Activated CD8-positive, alpha-beta memory T cell treated with anti-CD3 and anti-CD28 coated beads, Interleukin-2, amount 10 ng/mL, durations not matched to agents 7 days and 5 days (primary cell): ENCODE measurements at regions not wholly inside any gene's neighbourhood (a gene's known extent, or its start where the extent isn't known, plus 50 kb on each side); places are given as distances from the start of the nearest gene placed in this dataset.

Experiments
- ATAC-seq: fragments of 150-1000 bp; cut with Tn5 transposase; one replicate; pipeline ENCODE4 v1.10.0; 2021; ENCODE audit warnings: moderate library complexity
- CTCF ChIA-PET: fragments of 350-600 bp; sonication (Branson Sonifier 250); formaldehyde crosslinking; loops from one replicate; lab custom pipeline; 2021; ENCODE audit warnings: antibody characterized with exemption; lab: Charles Lee
- DNase-seq: peaks from one replicate; pipeline ENCODE4 v3.0.0-alpha.2; 2020
- H3K27ac Mint-ChIP-seq: one replicate; pipeline ENCODE4 v1.8.0; 2021; ENCODE audit warnings: mild to moderate bottlenecking, mixed read lengths
- H3K27me3 Mint-ChIP-seq: one replicate; pipeline ENCODE4 v1.8.0; 2021; ENCODE audit warnings: mixed read lengths
- H3K36me3 Mint-ChIP-seq: one replicate; pipeline ENCODE4 v1.8.0; 2021; ENCODE audit warnings: mild to moderate bottlenecking, mixed read lengths
- H3K4me1 Mint-ChIP-seq: one replicate; pipeline ENCODE4 v1.8.0; 2021; ENCODE audit warnings: mixed read lengths
- H3K4me3 Mint-ChIP-seq: one replicate; pipeline ENCODE4 v1.8.0; 2021; ENCODE audit warnings: mild to moderate bottlenecking, moderate library complexity, mixed read lengths
- H3K9me3 Mint-ChIP-seq: one replicate; pipeline ENCODE4 v1.8.0; 2022; ENCODE audit warnings: low read depth, mixed read lengths

DNA sequence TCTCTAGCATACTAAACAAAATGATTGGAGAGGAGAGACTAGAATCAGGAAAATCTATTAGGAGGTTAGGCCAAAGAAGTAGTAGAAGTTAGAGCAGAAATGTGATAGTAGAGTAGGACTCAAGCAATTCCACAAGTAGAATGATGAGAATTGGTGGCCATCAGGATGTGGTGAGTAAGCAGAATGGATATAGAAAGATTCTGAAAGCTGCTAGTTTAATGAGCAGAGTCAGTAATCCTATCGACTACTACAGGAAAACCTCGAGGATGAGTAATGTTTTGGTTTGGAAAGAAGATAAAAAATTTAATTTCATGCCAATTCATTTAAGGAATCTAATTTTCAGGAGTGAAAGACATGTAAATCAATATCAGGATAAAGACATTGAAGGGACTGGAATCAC lies 648.3 kb upstream of the PHF14 start:
- H3K9me3 Mint-ChIP-seq: peaks cover 2% of the 10 kb centered on the region
- H3K36me3 Mint-ChIP-seq: no peaks in the 10 kb centered on the region
- H3K27ac Mint-ChIP-seq: no peak overlapping the region
- CTCF ChIA-PET: no interaction called here
- DNase-seq (no peak), ATAC-seq (no peak)
- no peaks in the 10 kb centered on the region for H3K4me1 Mint-ChIP-seq
- no peaks in the 10 kb centered on the region for H3K27me3 Mint-ChIP-seq
- H3K4me3 Mint-ChIP-seq: no peak overlapping the region

DNA sequence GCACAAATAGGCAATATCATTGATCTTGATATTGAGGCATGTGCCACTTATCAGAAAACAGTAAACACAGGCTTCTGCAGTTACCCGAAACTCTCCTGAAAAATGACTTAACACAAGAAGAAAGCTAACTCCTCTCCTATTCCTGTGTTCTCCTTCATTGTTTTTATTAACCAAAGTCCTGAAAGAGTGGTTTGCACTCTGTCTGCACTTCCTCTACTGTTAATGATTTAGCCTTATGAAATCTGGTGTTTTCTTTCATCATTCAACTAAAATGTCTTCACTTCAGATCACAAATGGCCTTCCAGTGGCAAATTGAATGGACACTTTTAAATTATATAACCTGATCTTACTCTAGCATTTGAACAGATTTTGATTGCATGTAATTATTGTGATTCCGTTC lies 630.6 kb upstream of the PHF14 start:
- Mint-ChIP-seq H3K4me1 (no peaks in the 10 kb centered on the region), H3K4me3 (no peak overlapping the region), H3K36me3 (no peaks in the 10 kb centered on the region), H3K9me3 (peaks cover 5% of the 10 kb centered on the region), H3K27me3 (no peaks in the 10 kb centered on the region), H3K27ac (no peak overlapping the region)
- DNase-seq (no peak), ATAC-seq (no peak)
- CTCF ChIA-PET: no interaction called here

DNA sequence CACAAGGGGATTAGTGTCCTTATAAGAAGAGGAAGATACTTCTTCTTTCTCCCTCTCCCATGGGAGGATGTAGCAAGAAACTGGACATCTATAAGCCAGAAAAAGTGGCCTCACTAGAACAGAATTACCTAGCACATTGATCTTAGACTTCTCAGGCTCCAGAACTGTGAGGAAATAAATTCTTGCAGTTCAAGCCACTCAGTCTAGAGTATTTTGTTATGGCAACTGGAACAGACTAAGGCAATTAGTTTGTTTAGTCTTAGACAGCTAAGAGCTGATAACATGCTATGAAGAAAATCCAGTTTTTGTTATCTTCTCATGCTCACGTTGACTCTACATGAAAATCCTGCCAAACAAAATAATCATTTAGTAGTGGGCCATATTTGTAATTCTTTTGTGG lies 627.6 kb upstream of the PHF14 start:
- Mint-ChIP-seq H3K27me3 (no peaks in the 10 kb centered on the region), H3K4me3 (no peak overlapping the region), H3K4me1 (no peaks in the 10 kb centered on the region), H3K27ac (no peak overlapping the region), H3K36me3 (no peaks in the 10 kb centered on the region), H3K9me3 (peaks cover 2% of the 10 kb centered on the region)
- no peak for DNase-seq
- ATAC-seq: no peak
- CTCF ChIA-PET: no interaction called here

DNA sequence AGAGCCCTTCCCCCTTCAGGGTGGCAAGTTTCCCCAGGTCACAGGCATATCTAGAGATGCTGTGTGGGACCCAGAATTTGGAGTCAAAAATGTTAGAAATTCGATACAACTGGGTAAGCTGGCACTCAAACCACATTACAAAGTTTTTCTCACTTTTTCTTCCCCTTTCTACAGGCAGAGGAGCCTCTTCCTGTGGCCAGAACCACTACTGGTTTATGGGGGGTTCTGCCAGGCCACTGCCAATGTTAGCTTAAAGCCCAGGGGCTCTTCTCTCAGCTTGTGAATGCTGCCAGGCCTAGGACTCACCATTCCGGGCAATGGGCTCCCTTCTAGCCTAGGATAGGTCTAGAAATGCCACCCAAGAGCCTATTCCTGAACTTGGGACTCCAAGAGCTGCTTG lies 617.9 kb upstream of the PHF14 start:
- Mint-ChIP-seq H3K9me3 (peaks cover 9% of the 10 kb centered on the region), H3K4me1 (no peaks in the 10 kb centered on the region), H3K4me3 (no peak overlapping the region), H3K27ac (no peak overlapping the region), H3K27me3 (no peaks in the 10 kb centered on the region), H3K36me3 (no peaks in the 10 kb centered on the region)
- CTCF ChIA-PET: no interaction called here
- DNase-seq: no peak
- ATAC-seq: no peak

DNA sequence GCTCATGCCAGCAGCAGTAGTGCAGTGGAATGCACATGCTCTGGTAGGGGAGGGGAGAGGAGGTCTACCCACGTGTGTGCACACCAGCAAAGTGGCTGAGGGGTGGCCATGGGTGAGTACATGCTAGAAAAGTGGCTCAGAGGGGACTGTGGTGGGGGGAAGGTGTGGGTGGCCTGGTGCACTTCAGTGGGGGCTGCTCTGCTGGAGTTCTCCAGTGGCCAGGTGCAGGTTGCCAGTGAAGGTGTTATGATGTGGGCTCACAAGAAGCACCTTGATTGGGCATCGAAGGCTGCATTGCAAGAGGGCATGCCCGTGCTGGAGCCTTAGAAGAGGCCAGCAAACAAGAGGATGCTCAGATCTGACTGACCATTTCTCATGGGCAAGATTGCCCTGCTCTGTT lies 613.6 kb upstream of the PHF14 start:
- no peak overlapping the region for H3K27ac Mint-ChIP-seq
- no peak overlapping the region for H3K4me3 Mint-ChIP-seq
- DNase-seq (no peak), ATAC-seq (no peak)
- no peaks in the 10 kb centered on the region for H3K36me3 Mint-ChIP-seq
- H3K9me3 Mint-ChIP-seq: peaks cover 8% of the 10 kb centered on the region
- no peaks in the 10 kb centered on the region for H3K27me3 Mint-ChIP-seq
- CTCF ChIA-PET: no interaction called here
- H3K4me1 Mint-ChIP-seq: no peaks in the 10 kb centered on the region

DNA sequence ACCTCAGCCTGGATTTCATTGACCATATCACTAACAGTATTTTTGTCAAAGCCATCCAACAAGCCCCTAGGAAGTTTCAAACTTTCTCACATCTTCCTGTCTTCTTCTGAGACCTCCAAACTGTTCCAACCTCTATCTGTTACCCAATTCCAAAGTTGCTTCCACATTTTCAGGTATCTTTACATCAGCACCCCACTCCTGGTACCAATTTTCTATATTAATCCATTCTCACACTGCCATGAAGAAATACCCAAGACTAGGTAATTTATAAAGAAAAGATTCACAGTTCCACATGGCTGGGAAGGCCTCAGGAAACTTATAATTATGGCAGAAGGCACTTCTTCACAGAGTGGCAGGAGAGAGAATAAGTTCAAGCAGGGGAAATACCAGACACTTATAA lies 571.9 kb upstream of the PHF14 start:
- no peaks in the 10 kb centered on the region for H3K4me1 Mint-ChIP-seq
- DNase-seq: no peak
- CTCF ChIA-PET: no interaction called here

DNA sequence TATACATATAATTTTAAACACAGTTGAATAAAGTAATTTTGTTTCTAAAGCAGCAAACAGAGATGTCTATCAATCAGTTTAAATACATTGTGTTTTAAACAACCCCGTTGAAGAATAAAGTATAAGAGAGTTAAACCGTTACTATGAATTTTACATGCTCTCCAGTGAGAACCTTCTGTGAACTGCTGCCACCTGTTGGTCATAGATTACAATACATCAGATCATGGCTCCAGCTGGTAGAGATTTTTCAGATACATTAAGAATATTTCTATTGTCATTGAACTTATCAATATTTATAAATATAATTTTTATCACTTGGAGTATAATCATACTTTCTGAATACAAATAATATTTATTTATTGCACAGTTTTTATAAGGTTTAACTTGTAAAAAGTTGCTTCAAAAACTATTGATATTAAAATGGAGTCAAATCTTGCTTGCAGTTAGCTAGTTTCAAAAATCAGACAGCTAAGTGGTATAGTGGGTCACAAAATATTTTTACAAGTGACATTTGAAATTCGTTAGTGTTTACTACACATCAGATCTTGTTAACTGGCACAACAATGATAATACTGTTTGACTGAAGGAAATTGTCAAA lies 561.2 kb upstream of the PHF14 start:
- no peak for DNase-seq
- H3K9me3 Mint-ChIP-seq: no peaks in the 10 kb centered on the region
- H3K27me3 Mint-ChIP-seq: no peaks in the 10 kb centered on the region
- H3K4me3 Mint-ChIP-seq: no peak overlapping the region
- CTCF ChIA-PET: interaction anchor here (1.3 to 1.5 kb wide), 2 partner anchors 9 to 20 kb away, joined by 3 to 4 read pairs; no protein-coding TSS in a partner anchor
- no peaks in the 10 kb centered on the region for H3K36me3 Mint-ChIP-seq
- H3K4me1 Mint-ChIP-seq: no peaks in the 10 kb centered on the region
- no peak for ATAC-seq
- H3K27ac Mint-ChIP-seq: no peak overlapping the region

More for the DNA sequence above, 571.9 kb upstream of the PHF14 start:
- Mint-ChIP-seq H3K27ac (no peak overlapping the region), H3K36me3 (no peaks in the 10 kb centered on the region), H3K27me3 (no peaks in the 10 kb centered on the region), H3K4me3 (no peak overlapping the region), H3K9me3 (peaks cover 8% of the 10 kb centered on the region)
- no peak for ATAC-seq

DNA sequence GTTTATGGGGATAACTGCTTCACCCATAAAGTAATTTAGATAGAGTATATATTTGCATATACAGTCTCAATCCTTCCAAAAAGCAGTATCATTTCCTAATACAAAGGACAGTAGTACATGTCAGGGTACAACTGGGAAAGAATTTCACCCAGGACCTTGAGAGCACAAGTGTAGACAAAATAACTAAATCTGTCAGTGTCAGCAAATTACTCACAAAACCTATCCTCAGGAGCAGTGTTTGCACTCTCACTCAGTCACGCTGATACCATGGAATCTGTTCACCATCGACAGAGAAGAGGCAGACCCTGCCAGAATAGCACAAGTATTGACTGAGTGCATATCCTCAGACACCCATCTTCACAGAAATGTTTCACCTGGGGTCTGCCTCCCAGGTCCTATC lies 554.7 kb upstream of the PHF14 start:
- Mint-ChIP-seq H3K9me3 (no peaks in the 10 kb centered on the region), H3K4me1 (no peaks in the 10 kb centered on the region), H3K4me3 (no peak overlapping the region), H3K36me3 (no peaks in the 10 kb centered on the region), H3K27me3 (no peaks in the 10 kb centered on the region), H3K27ac (no peak overlapping the region)
- CTCF ChIA-PET: no interaction called here
- no peak for ATAC-seq
- DNase-seq: no peak

DNA sequence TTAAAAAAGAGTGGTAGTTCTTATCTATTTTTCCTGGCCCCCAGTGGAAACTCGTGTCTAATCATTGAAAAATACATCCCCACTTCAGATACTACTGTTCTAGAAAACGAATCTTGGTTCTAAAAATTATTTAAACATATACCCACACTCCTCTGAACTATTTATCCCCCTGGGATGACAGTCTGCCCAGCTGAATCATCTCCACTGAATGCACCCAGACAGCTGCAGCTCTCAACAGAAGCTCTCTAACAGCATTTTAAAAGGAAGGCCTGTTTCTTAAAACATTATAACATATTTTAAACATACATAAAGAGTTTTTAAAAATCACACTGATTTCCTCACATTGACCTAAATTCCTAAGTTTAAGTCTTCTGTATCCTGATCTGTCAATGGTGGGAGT lies 544.6 kb upstream of the PHF14 start:
- no peak overlapping the region for H3K27ac Mint-ChIP-seq
- no peak overlapping the region for H3K4me3 Mint-ChIP-seq
- H3K36me3 Mint-ChIP-seq: no peaks in the 10 kb centered on the region
- CTCF ChIA-PET: no interaction called here
- H3K9me3 Mint-ChIP-seq: peaks cover 3% of the 10 kb centered on the region
- DNase-seq (no peak), ATAC-seq (no peak)
- no peaks in the 10 kb centered on the region for H3K4me1 Mint-ChIP-seq
- no peaks in the 10 kb centered on the region for H3K27me3 Mint-ChIP-seq

DNA sequence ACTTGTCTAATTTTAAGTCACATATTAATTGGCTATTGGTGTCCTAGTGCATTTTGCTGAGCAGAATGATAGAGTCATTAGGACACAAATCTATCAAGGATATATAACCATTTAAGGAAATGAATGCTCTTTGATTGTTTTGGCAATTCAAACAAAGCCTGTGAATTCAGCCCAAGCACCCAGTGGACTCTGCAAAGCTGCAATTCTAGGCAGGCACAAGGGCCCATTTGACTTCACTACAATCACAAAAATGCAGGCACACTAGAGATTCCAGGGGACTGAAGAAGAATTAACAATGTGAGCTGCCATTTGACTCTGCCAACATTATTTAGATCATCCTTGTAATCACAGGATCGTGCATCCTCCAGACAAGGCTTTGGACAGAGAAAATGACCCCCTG lies 544.2 kb upstream of the PHF14 start:
- H3K9me3 Mint-ChIP-seq: peaks cover 3% of the 10 kb centered on the region
- CTCF ChIA-PET: no interaction called here
- H3K4me3 Mint-ChIP-seq: no peak overlapping the region
- DNase-seq (no peak), ATAC-seq (no peak)
- H3K36me3 Mint-ChIP-seq: no peaks in the 10 kb centered on the region
- no peaks in the 10 kb centered on the region for H3K27me3 Mint-ChIP-seq
- no peaks in the 10 kb centered on the region for H3K4me1 Mint-ChIP-seq
- H3K27ac Mint-ChIP-seq: no peak overlapping the region

DNA sequence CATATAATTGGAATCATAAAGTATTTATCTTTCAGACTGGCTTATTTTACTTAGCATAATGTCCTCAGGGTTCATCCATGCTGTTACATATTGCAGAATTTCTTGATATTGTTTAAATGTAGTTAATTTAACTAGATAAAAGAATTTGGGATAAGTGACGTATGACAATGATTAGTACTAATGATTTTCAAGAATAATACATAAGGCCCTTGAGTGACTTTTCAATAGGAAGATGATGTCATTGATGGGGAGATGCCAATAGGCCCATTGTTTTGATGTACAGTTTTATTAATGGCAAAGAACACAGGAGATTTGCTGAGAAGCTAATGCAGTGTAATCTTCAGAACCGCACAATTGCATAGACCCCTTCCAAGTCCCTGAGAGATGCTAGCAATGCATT lies 537.4 kb upstream of the PHF14 start:
- H3K27me3 Mint-ChIP-seq: no peaks in the 10 kb centered on the region
- H3K9me3 Mint-ChIP-seq: peaks cover 10% of the 10 kb centered on the region
- DNase-seq: no peak
- no peaks in the 10 kb centered on the region for H3K36me3 Mint-ChIP-seq
- no peak overlapping the region for H3K4me3 Mint-ChIP-seq
- no peak for ATAC-seq
- H3K4me1 Mint-ChIP-seq: no peaks in the 10 kb centered on the region
- H3K27ac Mint-ChIP-seq: no peak overlapping the region
- CTCF ChIA-PET: no interaction called here

DNA sequence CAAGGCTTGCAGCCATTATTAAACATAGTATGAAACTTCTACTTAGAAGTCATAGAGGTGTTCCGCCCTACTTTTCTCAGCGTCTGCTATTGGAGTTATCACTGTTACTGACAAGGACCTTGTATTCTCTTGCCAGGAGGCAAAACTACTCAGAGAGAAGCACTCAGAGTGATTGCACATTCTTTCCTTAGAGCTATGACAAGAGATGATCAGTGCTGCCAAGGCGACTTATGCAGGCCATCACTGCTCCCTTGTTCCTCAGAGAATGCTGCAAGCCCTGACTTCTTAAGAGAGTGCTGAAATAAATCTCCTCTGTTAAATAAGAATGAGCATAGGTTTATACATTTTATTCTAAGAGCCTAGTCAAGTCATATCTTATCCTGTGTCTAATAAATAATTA lies 534.6 kb upstream of the PHF14 start:
- Mint-ChIP-seq H3K27me3 (no peaks in the 10 kb centered on the region), H3K27ac (no peak overlapping the region), H3K36me3 (no peaks in the 10 kb centered on the region), H3K9me3 (peaks cover 15% of the 10 kb centered on the region), H3K4me1 (no peaks in the 10 kb centered on the region), H3K4me3 (no peak overlapping the region)
- no peak for DNase-seq
- CTCF ChIA-PET: no interaction called here
- no peak for ATAC-seq

DNA sequence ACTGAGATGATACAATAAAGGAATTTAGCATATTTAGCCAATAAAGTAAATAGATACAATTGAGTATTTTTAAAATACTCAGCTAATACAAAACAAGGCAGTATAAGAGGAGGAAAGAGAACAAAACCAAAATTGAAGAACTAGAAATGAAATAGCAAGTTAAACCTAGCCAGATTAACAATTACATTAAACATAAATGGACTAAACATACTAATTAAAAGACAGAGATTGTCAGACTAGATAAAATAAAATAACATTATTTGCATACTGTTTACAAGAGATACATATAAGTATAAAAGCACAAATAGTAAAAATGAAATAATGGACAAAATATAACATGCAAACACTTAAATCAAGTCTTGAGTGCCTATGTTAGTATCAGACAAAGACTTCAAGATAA lies 517.7 kb upstream of the PHF14 start:
- no peaks in the 10 kb centered on the region for H3K36me3 Mint-ChIP-seq
- ATAC-seq (no peak), DNase-seq (no peak)
- no peak overlapping the region for H3K4me3 Mint-ChIP-seq
- H3K27me3 Mint-ChIP-seq: no peaks in the 10 kb centered on the region
- H3K27ac Mint-ChIP-seq: no peak overlapping the region
- CTCF ChIA-PET: no interaction called here
- H3K9me3 Mint-ChIP-seq: peaks cover 16% of the 10 kb centered on the region
- no peaks in the 10 kb centered on the region for H3K4me1 Mint-ChIP-seq

DNA sequence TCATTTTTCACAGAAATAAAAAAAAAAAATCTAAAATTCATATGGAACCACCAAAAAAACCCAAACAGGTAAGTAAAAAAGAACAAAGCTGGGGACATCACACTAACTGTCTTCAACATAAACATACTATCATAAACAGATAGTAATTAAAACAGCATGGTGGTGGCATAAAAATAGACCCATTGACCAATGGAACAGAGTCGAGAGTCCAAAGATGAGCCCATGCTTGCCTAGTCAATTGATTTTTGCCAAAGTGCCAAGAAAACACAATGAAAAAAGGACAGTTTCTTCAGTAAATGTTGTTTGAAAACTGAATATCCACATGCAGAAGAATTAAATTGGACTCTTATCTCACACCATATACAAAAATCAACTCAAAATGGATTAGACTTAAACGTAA lies 513.2 kb upstream of the PHF14 start:
- Mint-ChIP-seq H3K9me3 (no peaks in the 10 kb centered on the region), H3K27me3 (no peaks in the 10 kb centered on the region), H3K27ac (no peak overlapping the region), H3K4me3 (no peak overlapping the region), H3K4me1 (no peaks in the 10 kb centered on the region), H3K36me3 (no peaks in the 10 kb centered on the region)
- ATAC-seq (no peak), DNase-seq (no peak)
- CTCF ChIA-PET: no interaction called here

DNA sequence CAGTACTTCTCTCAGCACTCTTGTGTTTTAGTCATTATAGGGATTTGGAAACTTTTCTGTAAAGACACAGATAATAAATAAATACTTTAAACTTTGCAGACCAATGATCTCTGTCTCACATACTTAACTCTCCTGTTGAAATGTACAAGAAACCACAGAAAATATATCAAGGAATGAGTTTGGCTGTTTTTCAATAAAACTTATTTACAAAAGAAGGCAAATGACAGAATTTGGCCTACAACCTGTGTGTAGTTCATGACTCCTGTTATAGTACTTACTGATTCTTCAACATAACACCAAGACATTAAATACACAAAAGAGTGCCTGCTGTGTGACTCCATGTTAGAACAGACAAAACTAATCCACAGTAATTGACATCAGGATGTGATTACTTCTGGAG lies 510.0 kb upstream of the PHF14 start:
- DNase-seq (no peak), ATAC-seq (no peak)
- CTCF ChIA-PET: no interaction called here
- Mint-ChIP-seq H3K4me1 (no peaks in the 10 kb centered on the region), H3K4me3 (no peak overlapping the region), H3K36me3 (no peaks in the 10 kb centered on the region), H3K27ac (no peak overlapping the region), H3K27me3 (no peaks in the 10 kb centered on the region), H3K9me3 (no peaks in the 10 kb centered on the region)
